Astrocyte (in vitro differentiated cells and primary cell): ENCODE measurements at regions not wholly inside any gene's neighbourhood (a gene's known extent, or its start where the extent isn't known, plus 50 kb on each side); places are given as distances from the start of the nearest gene placed in this dataset.

Experiments
- DNase-seq: peaks from one replicate; pipeline ENCODE4 v3.0.0-alpha.2; 2010; ENCODE audit warnings: low read depth
- FAIRE-seq: peaks from 2 replicates; lab custom pipeline; 2011; peaks lifted over from hg19 to GRCh38; lab: Jason Lieb, UNC
- H2AFZ ChIP-seq: 2 replicates; pipeline ENCODE4 v1.6.0; 2012; ENCODE audit warnings: low read depth, low read length, inconsistent platforms
- H3K27ac ChIP-seq: 2 replicates; pipeline ENCODE4 v1.5.1; 2011; ENCODE audit warnings: low read depth, low read length, inconsistent platforms
- H3K27me3 ChIP-seq: 2 replicates; pipeline ENCODE4 v1.6.0; 2011; ENCODE audit warnings: low read length, inconsistent platforms; ENCODE audit not compliant: insufficient read depth
- H3K36me3 ChIP-seq: 2 replicates; pipeline ENCODE4 v1.5.1; 2011; ENCODE audit warnings: low read length, inconsistent platforms; ENCODE audit not compliant: insufficient read depth
- H3K4me1 ChIP-seq: 2 replicates; pipeline ENCODE4 v1.5.1; 2011; ENCODE audit warnings: low read length, inconsistent platforms; ENCODE audit not compliant: insufficient read depth
- H3K4me2 ChIP-seq: 2 replicates; pipeline ENCODE4 v1.6.0; 2012; ENCODE audit warnings: low read length, inconsistent platforms
- H3K4me3 ChIP-seq: 2 replicates; pipeline ENCODE4 v1.5.1; 2011; ENCODE audit warnings: low read depth, mild to moderate bottlenecking, low read length, inconsistent platforms; ENCODE audit not compliant: insufficient read depth
- H3K79me2 ChIP-seq: 2 replicates; pipeline ENCODE4 v1.6.0; 2012; ENCODE audit warnings: mild to moderate bottlenecking, low read length, inconsistent platforms; ENCODE audit not compliant: insufficient read depth
- H3K9ac ChIP-seq: 2 replicates; pipeline ENCODE4 v1.6.0; 2012; ENCODE audit warnings: mild to moderate bottlenecking, low read length, inconsistent platforms
- H3K9me3 ChIP-seq: 2 replicates; pipeline ENCODE4 v1.5.1; 2012; ENCODE audit warnings: low read depth, mild to moderate bottlenecking, low read length, inconsistent platforms; ENCODE audit not compliant: insufficient read depth
- H4K20me1 ChIP-seq: 2 replicates; pipeline ENCODE4 v1.6.0; 2012; ENCODE audit warnings: low read length, inconsistent platforms; ENCODE audit not compliant: insufficient read depth
- H3K27ac Mint-ChIP-seq: one replicate; pipeline ENCODE4 v1.8.0; 2021; ENCODE audit warnings: mild to moderate bottlenecking, mixed read lengths; ENCODE audit not compliant: unreplicated experiment
- H3K27me3 Mint-ChIP-seq: one replicate; pipeline ENCODE4 v1.8.0; 2021; ENCODE audit warnings: low read depth, mixed read lengths; ENCODE audit not compliant: unreplicated experiment
- H3K36me3 Mint-ChIP-seq: one replicate; pipeline ENCODE4 v1.8.0; 2021; ENCODE audit warnings: low read depth, mixed read lengths; ENCODE audit not compliant: unreplicated experiment
- H3K4me1 Mint-ChIP-seq: one replicate; pipeline ENCODE4 v1.8.0; 2021; ENCODE audit warnings: low read depth, mixed read lengths; ENCODE audit not compliant: unreplicated experiment
- H3K4me3 Mint-ChIP-seq: one replicate; pipeline ENCODE4 v1.8.0; 2021; ENCODE audit warnings: mild to moderate bottlenecking, moderate library complexity, mixed read lengths; ENCODE audit not compliant: unreplicated experiment
- H3K9me3 Mint-ChIP-seq: one replicate; pipeline ENCODE4 v1.8.0; 2021; ENCODE audit warnings: mild to moderate bottlenecking, mixed read lengths; ENCODE audit not compliant: unreplicated experiment
- EZH2 ChIP-seq: IDR thresholded peaks from 2 replicates; pipeline ENCODE4 v1.6.1; 2012; ENCODE audit warnings: mild to moderate bottlenecking, low read length, inconsistent platforms; ENCODE audit not compliant: insufficient read depth
- TF ChIP-seq, protein P1 (sequence below): IDR thresholded peaks from 2 replicates; pipeline ENCODE4 v1.5.1; 2011; ENCODE audit warnings: low read depth, mild to moderate bottlenecking, inconsistent platforms, low read length, moderate library complexity; ENCODE audit not compliant: insufficient read depth

DNA sequence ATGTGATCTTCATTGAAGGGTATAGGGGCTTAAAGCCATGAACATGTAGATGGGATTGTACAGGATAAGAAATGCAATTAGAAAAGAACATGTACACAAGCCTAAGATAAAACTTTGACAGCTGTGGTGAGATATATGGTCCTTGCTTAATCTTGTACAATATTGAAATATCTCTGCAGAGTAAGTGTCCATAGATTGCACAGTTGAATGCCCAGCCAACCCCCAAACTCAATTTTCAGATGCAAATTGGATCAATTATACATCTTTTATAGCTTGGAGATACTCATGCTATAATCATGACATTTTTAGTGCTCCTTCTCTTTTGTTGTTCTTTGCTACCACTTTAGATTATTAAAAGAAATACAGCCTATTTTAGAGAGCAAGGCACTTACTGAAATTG is 59.5 kb upstream of the CHSY3 start:
- no peak for DNase-seq
- Mint-ChIP-seq H3K9me3 (no peaks in the 10 kb centered on the region), H3K27ac (no peak overlapping the region), H3K27me3 (peaks cover 3% of the 10 kb centered on the region), H3K36me3 (no peaks in the 10 kb centered on the region), H3K4me1 (no peaks in the 10 kb centered on the region), H3K4me3 (no peak overlapping the region)
- no peaks in the 10 kb centered on the region for H3K9me3 ChIP-seq
- TF ChIP-seq EZH2 = no peak
- TF ChIP-seq, protein P1, sequence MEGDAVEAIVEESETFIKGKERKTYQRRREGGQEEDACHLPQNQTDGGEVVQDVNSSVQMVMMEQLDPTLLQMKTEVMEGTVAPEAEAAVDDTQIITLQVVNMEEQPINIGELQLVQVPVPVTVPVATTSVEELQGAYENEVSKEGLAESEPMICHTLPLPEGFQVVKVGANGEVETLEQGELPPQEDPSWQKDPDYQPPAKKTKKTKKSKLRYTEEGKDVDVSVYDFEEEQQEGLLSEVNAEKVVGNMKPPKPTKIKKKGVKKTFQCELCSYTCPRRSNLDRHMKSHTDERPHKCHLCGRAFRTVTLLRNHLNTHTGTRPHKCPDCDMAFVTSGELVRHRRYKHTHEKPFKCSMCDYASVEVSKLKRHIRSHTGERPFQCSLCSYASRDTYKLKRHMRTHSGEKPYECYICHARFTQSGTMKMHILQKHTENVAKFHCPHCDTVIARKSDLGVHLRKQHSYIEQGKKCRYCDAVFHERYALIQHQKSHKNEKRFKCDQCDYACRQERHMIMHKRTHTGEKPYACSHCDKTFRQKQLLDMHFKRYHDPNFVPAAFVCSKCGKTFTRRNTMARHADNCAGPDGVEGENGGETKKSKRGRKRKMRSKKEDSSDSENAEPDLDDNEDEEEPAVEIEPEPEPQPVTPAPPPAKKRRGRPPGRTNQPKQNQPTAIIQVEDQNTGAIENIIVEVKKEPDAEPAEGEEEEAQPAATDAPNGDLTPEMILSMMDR = no peak
- no peaks in the 10 kb centered on the region for H3K4me1 ChIP-seq
- no peak for FAIRE-seq
- H3K4me3 ChIP-seq = no peak overlapping the region
- no peaks in the 10 kb centered on the region for H3K27me3 ChIP-seq
- no peak overlapping the region for H2AFZ ChIP-seq
- H3K27ac ChIP-seq = no peak overlapping the region
- no peaks in the 10 kb centered on the region for H3K79me2 ChIP-seq
- no peak overlapping the region for H3K9ac ChIP-seq
- no peaks in the 10 kb centered on the region for H3K36me3 ChIP-seq
- H3K4me2 ChIP-seq = no peak overlapping the region
- no peaks in the 10 kb centered on the region for H4K20me1 ChIP-seq

DNA sequence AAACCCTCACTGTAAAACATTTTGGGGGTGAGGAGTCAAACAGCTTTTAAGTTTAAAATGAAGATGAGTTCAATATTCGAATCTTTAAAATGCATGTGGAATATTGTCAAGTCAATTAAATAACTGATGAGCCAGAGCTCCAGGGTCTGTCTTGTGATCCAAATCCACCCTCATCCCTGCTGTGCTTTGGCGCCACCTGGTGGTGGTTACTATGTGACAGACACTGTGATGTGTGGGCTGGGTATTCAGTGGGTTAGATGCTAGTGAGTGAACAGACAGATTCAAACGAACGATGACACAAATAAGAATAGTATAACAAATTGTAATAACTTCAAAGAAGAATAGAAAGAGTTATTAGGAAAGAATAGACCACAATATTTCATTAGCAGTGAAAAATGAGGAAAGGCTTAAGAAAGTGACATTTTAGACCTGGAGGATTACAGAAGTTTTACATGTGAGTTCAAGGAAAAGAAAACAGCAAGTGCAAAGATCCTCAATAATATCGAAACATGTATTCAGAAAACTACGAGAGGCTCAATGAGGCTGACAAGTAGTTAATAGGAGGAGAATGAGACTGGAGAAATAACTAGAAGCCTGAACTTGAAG is 51.4 kb upstream of the CHSY3 start:
- Histone ChIP-seq H3K4me3 (no peak overlapping the region), H3K36me3 (no peaks in the 10 kb centered on the region), H3K27ac (no peak overlapping the region), H3K9ac (no peak overlapping the region), H3K27me3 (no peaks in the 10 kb centered on the region), H3K9me3 (no peaks in the 10 kb centered on the region), H3K4me2 (no peak overlapping the region), H3K79me2 (no peaks in the 10 kb centered on the region), H2AFZ (no peak overlapping the region), H4K20me1 (no peaks in the 10 kb centered on the region), H3K4me1 (no peaks in the 10 kb centered on the region)
- FAIRE-seq = peak; percentile 47
- Mint-ChIP-seq H3K4me1 (no peaks in the 10 kb centered on the region), H3K36me3 (no peaks in the 10 kb centered on the region), H3K27me3 (no peaks in the 10 kb centered on the region), H3K4me3 (no peak overlapping the region), H3K27ac (no peak overlapping the region), H3K9me3 (no peaks in the 10 kb centered on the region)
- DNase-seq = peak; percentile 34
- no peak for TF ChIP-seq EZH2
- TF ChIP-seq, protein P1 = peak; percentile 96

DNA sequence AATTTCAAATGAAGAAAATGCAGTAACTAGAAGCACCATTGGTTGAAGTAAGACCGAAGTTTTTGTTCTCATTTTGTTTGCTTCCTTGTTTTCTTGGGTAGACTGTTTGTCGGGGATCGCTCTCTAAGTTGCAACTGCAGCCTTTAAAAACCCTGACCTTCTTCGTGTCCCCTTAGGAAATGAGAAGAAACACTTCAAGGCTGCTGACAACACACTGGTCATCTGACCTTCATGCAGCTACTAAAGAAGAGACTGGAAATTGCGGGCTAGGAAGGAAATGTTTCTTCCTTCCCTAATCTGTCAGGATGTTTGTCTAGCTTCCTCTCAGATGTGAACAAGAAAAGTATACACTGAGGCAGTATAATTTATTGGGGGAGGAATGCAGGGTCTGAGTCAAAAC is 50.7 kb upstream of the CHSY3 start:
- Histone ChIP-seq H3K4me1 (no peaks in the 10 kb centered on the region), H3K36me3 (no peaks in the 10 kb centered on the region), H3K9ac (no peak overlapping the region), H3K79me2 (no peaks in the 10 kb centered on the region), H3K27me3 (no peaks in the 10 kb centered on the region), H3K4me3 (no peak overlapping the region), H3K9me3 (no peaks in the 10 kb centered on the region), H3K27ac (no peak overlapping the region), H3K4me2 (no peak overlapping the region), H4K20me1 (no peaks in the 10 kb centered on the region), H2AFZ (peak overlapping the region; percentile 24)
- Mint-ChIP-seq H3K4me1 (no peaks in the 10 kb centered on the region), H3K36me3 (no peaks in the 10 kb centered on the region), H3K27me3 (no peaks in the 10 kb centered on the region), H3K9me3 (no peaks in the 10 kb centered on the region), H3K4me3 (no peak overlapping the region), H3K27ac (no peak overlapping the region)
- DNase-seq (no peak), FAIRE-seq (no peak)
- TF ChIP-seq EZH2 = no peak
- TF ChIP-seq, protein P1 = no peak
